Neural progenitor cell (in vitro differentiated cells): ENCODE measurements at regions not wholly inside any gene's neighbourhood (a gene's known extent, or its start where the extent isn't known, plus 50 kb on each side); places are given as distances from the start of the nearest gene placed in this dataset.

Source experiments
- DNase-seq: peaks from one replicate; pipeline ENCODE4 v3.0.0-alpha.2; 2016; ENCODE audit warnings: low spot score
- H2AFZ ChIP-seq: fragments of 200-600 bp; sonication (generic); replicated peaks from 2 replicates; pipeline ENCODE4 v1.6.1; 2016; ENCODE audit warnings: antibody characterized with exemption
- H3F3A ChIP-seq: fragments of 200-600 bp; sonication (generic); 2 replicates; pipeline ENCODE4 v1.6.1; 2016; ENCODE audit warnings: antibody characterized with exemption, low read depth
- H3K27ac ChIP-seq: fragments of 200-600 bp; sonication (generic); 2 replicates; pipeline ENCODE4 v1.5.1; 2016; ENCODE audit warnings: mild to moderate bottlenecking
- H3K27me3 ChIP-seq: fragments of 200-600 bp; sonication (generic); 2 replicates; pipeline ENCODE4 v1.6.1; 2016; ENCODE audit warnings: mild to moderate bottlenecking, moderate library complexity
- H3K36me3 ChIP-seq: fragments of 200-600 bp; sonication (generic); 2 replicates; pipeline ENCODE4 v1.5.1; 2016
- H3K4me1 ChIP-seq: fragments of 200-600 bp; sonication (generic); 2 replicates; pipeline ENCODE4 v1.6.1; 2016; ENCODE audit warnings: mixed run types
- H3K4me2 ChIP-seq: fragments of 200-600 bp; sonication (generic); 2 replicates; pipeline ENCODE4 v1.6.1; 2016
- H3K4me3 ChIP-seq: fragments of 200-600 bp; sonication (generic); 2 replicates; pipeline ENCODE4 v1.5.1; 2016
- H3K79me2 ChIP-seq: fragments of 200-600 bp; sonication (generic); 2 replicates; pipeline ENCODE4 v1.6.1; 2016; ENCODE audit warnings: low read depth
- H3K9ac ChIP-seq: fragments of 200-600 bp; sonication (generic); 2 replicates; pipeline ENCODE4 v1.6.1; 2016
- H3K9me3 ChIP-seq: fragments of 200-600 bp; sonication (generic); 2 replicates; pipeline ENCODE4 v1.5.1; 2016; ENCODE audit warnings: low read depth
- H4K20me1 ChIP-seq: fragments of 200-600 bp; sonication (generic); 2 replicates; pipeline ENCODE4 v1.6.1; 2016; ENCODE audit warnings: low read depth
- H3K27ac Mint-ChIP-seq: 3 replicates; pipeline ENCODE4 v1.8.0; 2021; ENCODE audit warnings: mixed read lengths
- H3K27me3 Mint-ChIP-seq: 2 replicates; pipeline ENCODE4 v1.8.0; 2022; ENCODE audit warnings: low read depth, mild to moderate bottlenecking, inconsistent platforms, moderate library complexity, mixed read lengths; ENCODE audit not compliant: insufficient read depth
- H3K36me3 Mint-ChIP-seq: 3 replicates; pipeline ENCODE4 v1.8.0; 2021; ENCODE audit warnings: mixed read lengths
- H3K4me1 Mint-ChIP-seq: 3 replicates; pipeline ENCODE4 v1.8.0; 2021; ENCODE audit warnings: mixed read lengths
- H3K4me3 Mint-ChIP-seq: 3 replicates; pipeline ENCODE4 v1.8.0; 2021; ENCODE audit warnings: mild to moderate bottlenecking, moderate library complexity, mixed read lengths
- H3K9me3 Mint-ChIP-seq: 3 replicates; pipeline ENCODE4 v1.8.0; 2020; ENCODE audit warnings: mixed read lengths
- CTCF ChIP-seq: fragments of 200-600 bp; sonication (generic); IDR thresholded peaks from 2 replicates; pipeline ENCODE4 v1.5.1; 2017; ENCODE audit warnings: antibody characterized with exemption, mild to moderate bottlenecking
- EZH2 ChIP-seq: fragments of 200-600 bp; sonication (generic); IDR thresholded peaks from 2 replicates; pipeline ENCODE4 v1.6.1; 2017; ENCODE audit warnings: antibody characterized with exemption, mild to moderate bottlenecking, moderate library complexity
- EZH2phosphoT487 ChIP-seq: fragments of 200-600 bp; sonication (generic); IDR thresholded peaks from 2 replicates; pipeline ENCODE4 v1.6.1; 2017; ENCODE audit warnings: antibody characterized with exemption

- DNase-seq, result no peak
- Histone ChIP-seq H3K9me3 (no peaks in the 10 kb centered on the region), H3K4me1 (no peaks in the 10 kb centered on the region), H3K9ac (no peak overlapping the region), H2AFZ (no peak overlapping the region), H3K36me3 (no peaks in the 10 kb centered on the region), H3K4me2 (no peak overlapping the region), H3K27ac (no peak overlapping the region), H3K4me3 (no peak overlapping the region), H4K20me1 (no peaks in the 10 kb centered on the region), H3F3A (no peaks in the 10 kb centered on the region), H3K27me3 (no peaks in the 10 kb centered on the region), H3K79me2 (no peaks in the 10 kb centered on the region)
- Mint-ChIP-seq H3K27ac (no peak overlapping the region), H3K36me3 (no peaks in the 10 kb centered on the region), H3K27me3 (no peaks in the 10 kb centered on the region), H3K4me1 (no peaks in the 10 kb centered on the region), H3K9me3 (no peaks in the 10 kb centered on the region), H3K4me3 (no peak overlapping the region)
- TF ChIP-seq EZH2, result no peak
- no peak for TF ChIP-seq EZH2phosphoT487
- no peak for TF ChIP-seq CTCF
Measured at GRCh38 chr4:45931154-45931553, 192.7 kb downstream of the GABRG1 start.

GRCh38 chr4:45927641-45928040, 196.2 kb downstream of the GABRG1 start:
- Histone ChIP-seq H4K20me1 (no peaks in the 10 kb centered on the region), H3K27ac (no peak overlapping the region), H3K9ac (no peak overlapping the region), H3K9me3 (no peaks in the 10 kb centered on the region), H3K36me3 (no peaks in the 10 kb centered on the region), H3F3A (no peaks in the 10 kb centered on the region), H3K4me3 (no peak overlapping the region), H3K4me2 (no peak overlapping the region), H3K4me1 (no peaks in the 10 kb centered on the region), H2AFZ (no peak overlapping the region), H3K27me3 (no peaks in the 10 kb centered on the region), H3K79me2 (no peaks in the 10 kb centered on the region)
- H3K36me3 Mint-ChIP-seq, result no peaks in the 10 kb centered on the region
- TF ChIP-seq CTCF (no peak), EZH2phosphoT487 (no peak), EZH2 (no peak)
- no peak for DNase-seq
- no peaks in the 10 kb centered on the region for H3K4me1 Mint-ChIP-seq
- H3K27ac Mint-ChIP-seq, result no peak overlapping the region
- no peak overlapping the region for H3K4me3 Mint-ChIP-seq
- no peaks in the 10 kb centered on the region for H3K9me3 Mint-ChIP-seq
- no peaks in the 10 kb centered on the region for H3K27me3 Mint-ChIP-seq

- Mint-ChIP-seq H3K27ac (no peak overlapping the region), H3K9me3 (no peaks in the 10 kb centered on the region), H3K4me3 (no peak overlapping the region), H3K36me3 (no peaks in the 10 kb centered on the region), H3K27me3 (no peaks in the 10 kb centered on the region), H3K4me1 (no peaks in the 10 kb centered on the region)
- DNase-seq, result no peak
- H3K79me2 ChIP-seq, result no peaks in the 10 kb centered on the region
- no peak overlapping the region for H2AFZ ChIP-seq
- H3K4me3 ChIP-seq, result no peak overlapping the region
- H4K20me1 ChIP-seq, result no peaks in the 10 kb centered on the region
- H3K4me2 ChIP-seq, result no peak overlapping the region
- no peaks in the 10 kb centered on the region for H3K4me1 ChIP-seq
- H3F3A ChIP-seq, result no peaks in the 10 kb centered on the region
- no peaks in the 10 kb centered on the region for H3K36me3 ChIP-seq
- no peak overlapping the region for H3K9ac ChIP-seq
- no peak overlapping the region for H3K27ac ChIP-seq
- H3K9me3 ChIP-seq, result no peaks in the 10 kb centered on the region
- TF ChIP-seq CTCF (no peak), EZH2 (no peak), EZH2phosphoT487 (no peak)
- H3K27me3 ChIP-seq, result no peaks in the 10 kb centered on the region
Measured at GRCh38 chr4:45925809-45926208, 198.0 kb downstream of the GABRG1 start.

- no peak overlapping the region for H3K4me3 Mint-ChIP-seq
- H3K27me3 Mint-ChIP-seq, result no peaks in the 10 kb centered on the region
- peaks cover 3% of the 10 kb centered on the region for H3K9me3 Mint-ChIP-seq
- no peak for DNase-seq
- no peak overlapping the region for H2AFZ ChIP-seq
- no peaks in the 10 kb centered on the region for H3K4me1 ChIP-seq
- H4K20me1 ChIP-seq, result no peaks in the 10 kb centered on the region
- no peaks in the 10 kb centered on the region for H3K36me3 ChIP-seq
- H3K9ac ChIP-seq, result no peak overlapping the region
- H3K9me3 ChIP-seq, result no peaks in the 10 kb centered on the region
- H3K36me3 Mint-ChIP-seq, result no peaks in the 10 kb centered on the region
- TF ChIP-seq EZH2, result no peak
- no peak for TF ChIP-seq CTCF
- no peak for TF ChIP-seq EZH2phosphoT487
- no peaks in the 10 kb centered on the region for H3K79me2 ChIP-seq
- H3K4me1 Mint-ChIP-seq, result no peaks in the 10 kb centered on the region
- no peak overlapping the region for H3K27ac ChIP-seq
- no peak overlapping the region for H3K4me3 ChIP-seq
- no peaks in the 10 kb centered on the region for H3F3A ChIP-seq
- no peak overlapping the region for H3K4me2 ChIP-seq
- no peaks in the 10 kb centered on the region for H3K27me3 ChIP-seq
- H3K27ac Mint-ChIP-seq, result no peak overlapping the region
Measured at GRCh38 chr4:45920861-45921260, 203.0 kb downstream of the GABRG1 start.
